IMR-90 (cell line): ENCODE measurements at regions not wholly inside any gene's neighbourhood (a gene's known extent, or its start where the extent isn't known, plus 50 kb on each side); places are given as distances from the start of the nearest gene placed in this dataset.

Experiments
- ATAC-seq: fragments of 200-7000 bp; cut with Tn5 transposase; 2 replicates; pipeline ENCODE4 v1.9.1; 2020; ENCODE audit warnings: low read depth, mild to moderate bottlenecking, moderate library complexity
- BruUV-seq: library from RNA; stranded (reverse); fragments of 400-500 nt; replicated peaks from 2 replicates; lab custom pipeline; 2021; lab: Mats Ljungman, UMichigan
- CTCF ChIA-PET: fragments of 300-600 bp; formaldehyde crosslinking; extraction: SDS; loops from one replicate; lab custom pipeline; 2021; ENCODE audit warnings: antibody characterized with exemption; lab: Yijun Ruan, JAX
- POLR2A ChIA-PET: fragments of 300-600 bp; sonication (Branson Sonifier 250); formaldehyde crosslinking; loops from one replicate; lab custom pipeline; 2022; ENCODE audit warnings: antibody characterized with exemption; ENCODE audit not compliant: unreplicated experiment; lab: Charles Lee
- DNase-seq: peaks from one replicate; pipeline ENCODE4 v3.0.0; 2013
- H2AFZ ChIP-seq: replicated peaks from 2 replicates; pipeline ENCODE3; 2013; ENCODE audit warnings: low read length, mild to moderate bottlenecking; ENCODE audit not compliant: poor library complexity
- H2AK5ac ChIP-seq: 2 replicates; pipeline ENCODE4 v1.6.1; 2013; ENCODE audit warnings: low read depth, low read length, inconsistent platforms
- H2AK9ac ChIP-seq: replicated peaks from 2 replicates; pipeline ENCODE3; 2013; ENCODE audit warnings: mild to moderate bottlenecking, low read depth, low read length, moderate library complexity; ENCODE audit not compliant: poor library complexity
- H2BK120ac ChIP-seq: 2 replicates; pipeline ENCODE4 v1.6.1; 2013; ENCODE audit warnings: low read depth, low read length, inconsistent platforms
- H2BK15ac ChIP-seq: 3 replicates; pipeline ENCODE4 v1.6.1; 2013; ENCODE audit warnings: low read depth, low read length, inconsistent platforms
- H2BK20ac ChIP-seq: 2 replicates; pipeline ENCODE4 v1.6.1; 2013; ENCODE audit warnings: low read depth, mild to moderate bottlenecking, inconsistent platforms, low read length, moderate library complexity
- H2BK5ac ChIP-seq: 2 replicates; pipeline ENCODE4 v1.6.1; 2013; ENCODE audit warnings: mild to moderate bottlenecking, low read depth, low read length, inconsistent platforms; ENCODE audit not compliant: poor library complexity, severe bottlenecking
- H3K14ac ChIP-seq: replicated peaks from 2 replicates; pipeline ENCODE4 v1.6.1; 2013; ENCODE audit warnings: low read depth, low read length, inconsistent platforms
- H3K18ac ChIP-seq: 2 replicates; pipeline ENCODE4 v1.6.1; 2013; ENCODE audit warnings: low read depth, low read length, control low read depth
- H3K23ac ChIP-seq: 2 replicates; pipeline ENCODE4 v1.6.1; 2013; ENCODE audit warnings: low read depth, low read length, inconsistent platforms
- H3K27ac ChIP-seq: 2 replicates; pipeline ENCODE4 v1.5.1; 2013; ENCODE audit warnings: mild to moderate bottlenecking, control low read depth, low read length; ENCODE audit not compliant: insufficient read depth
- H3K27me3 ChIP-seq: 2 replicates; pipeline ENCODE4 v1.6.1; 2013; ENCODE audit warnings: low read length; ENCODE audit not compliant: control insufficient read depth, insufficient read depth
- H3K36me3 ChIP-seq: 2 replicates; pipeline ENCODE4 v1.6.1; 2013; ENCODE audit warnings: low read length, mixed read lengths; ENCODE audit not compliant: control insufficient read depth, insufficient read depth
- H3K4ac ChIP-seq: 2 replicates; pipeline ENCODE4 v1.6.1; 2013; ENCODE audit warnings: low read depth, low read length, inconsistent platforms
- H3K4me1 ChIP-seq: 2 replicates; pipeline ENCODE4 v1.6.1; 2013; ENCODE audit warnings: low read length, mixed read lengths; ENCODE audit not compliant: control insufficient read depth, insufficient read depth
- H3K4me2 ChIP-seq: 2 replicates; pipeline ENCODE4 v1.6.1; 2013; ENCODE audit warnings: low read depth, mild to moderate bottlenecking, control low read depth, low read length, moderate library complexity
- H3K4me3 ChIP-seq: 2 replicates; pipeline ENCODE4 v1.5.1; 2013; ENCODE audit warnings: low read depth, mild to moderate bottlenecking, control low read depth, low read length, moderate library complexity; ENCODE audit not compliant: insufficient read depth
- H3K56ac ChIP-seq: 2 replicates; pipeline ENCODE4 v1.6.1; 2013; ENCODE audit warnings: low read length, inconsistent platforms; ENCODE audit not compliant: insufficient read depth; ENCODE audit errors: extremely low read depth
- H3K79me1 ChIP-seq, 2 experiments: 2 replicates each; pipeline ENCODE4 v1.6.1; 2013; ENCODE audit warnings: low read length in 2 of 2, inconsistent platforms in 1 of 2, low read depth in 1 of 2
- H3K9ac ChIP-seq: 2 replicates; pipeline ENCODE4 v1.6.1; 2013; ENCODE audit warnings: low read depth, low read length, control low read depth
- H3K9me1 ChIP-seq: 2 replicates; pipeline ENCODE4 v1.6.1; 2013; ENCODE audit warnings: low read length, inconsistent platforms; ENCODE audit not compliant: insufficient read depth
- H3K9me3 ChIP-seq: 2 replicates; pipeline ENCODE4 v1.6.1; 2013; ENCODE audit warnings: low read length; ENCODE audit not compliant: control insufficient read depth, insufficient read depth
- H4K20me1 ChIP-seq: 2 replicates; pipeline ENCODE4 v1.6.1; 2013; ENCODE audit warnings: low read length, inconsistent platforms; ENCODE audit not compliant: insufficient read depth
- H4K5ac ChIP-seq: 2 replicates; pipeline ENCODE4 v1.6.1; 2013; ENCODE audit warnings: mild to moderate bottlenecking, low read depth, low read length, control low read depth
- H4K8ac ChIP-seq, 2 experiments: 2 replicates each; pipeline ENCODE4 v1.6.1; 2013; ENCODE audit warnings: low read depth in 2 of 2, low read length in 2 of 2, control low read depth in 1 of 2, inconsistent platforms in 1 of 2
- H4K91ac ChIP-seq: 2 replicates; pipeline ENCODE4 v1.6.1; 2013; ENCODE audit warnings: low read depth, low read length, inconsistent platforms; ENCODE audit not compliant: insufficient read depth
- BHLHE40 ChIP-seq: fragments of 150-350 bp; IDR thresholded peaks from 2 replicates; pipeline ENCODE4 v1.6.1; 2016; ENCODE audit warnings: mild to moderate bottlenecking, low read depth, low read length
- WGBS, 2 experiments: methylation state at CpG; one replicate each; pipeline versions ENCODE4 v1.1.5 to v1.1.7; 2013; ENCODE audit warnings: missing lambda C conversion rate in 2 of 2; ENCODE audit not compliant: insufficient read length in 1 of 2; ENCODE audit errors: extremely low coverage in 2 of 2; 5-methylcytosine and 5-hydroxymethylcytosine counted together
- dilution Hi-C: fragments of 300-500 bp; cut with HindIII; formaldehyde crosslinking; loops from one replicate; pipeline ENCODE4 v1.14.3; 2018; ENCODE audit warnings: low sequenced_read_pairs; ENCODE audit not compliant: unreplicated experiment
- in situ Hi-C: fragments of 300-500 bp; cut with MboI; formaldehyde crosslinking; loops from 3 replicates; pipeline ENCODE4 v1.14.3; 2019; ENCODE audit warnings: low sequenced_read_pairs, inconsistent platforms, mixed read lengths
- intact Hi-C: fragments of 100-400 bp; cut with micrococcal nuclease; formaldehyde crosslinking; loops from 2 replicates; pipeline ENCODE4 v1.10.0; 2022

GRCh38 chr1:192920412-192920811, 111.6 kb downstream of the RGS2 start:
- Histone ChIP-seq H3K36me3 (no peaks in the 10 kb centered on the region), H3K4me3 (no peak overlapping the region), H3K18ac (no peak overlapping the region), H3K9ac (no peak overlapping the region), H2AK9ac (no peak overlapping the region), H2AK5ac (no peak overlapping the region), H4K5ac (no peak overlapping the region), H2BK15ac (no peak overlapping the region), H3K4ac (no peak overlapping the region), H3K27me3 (no peaks in the 10 kb centered on the region; the same call in none of the 2 replicates), H3K4me2 (no peak overlapping the region), H3K9me1 (no peaks in the 10 kb centered on the region), H3K14ac (no peak overlapping the region), H2BK120ac (no peak overlapping the region), H3K4me1 (no peaks in the 10 kb centered on the region), H2AFZ (no peak overlapping the region), H3K27ac (no peak overlapping the region), H4K91ac (no peak overlapping the region), H2BK5ac (no peak overlapping the region), H4K8ac (no peak overlapping the region), H4K20me1 (no peaks in the 10 kb centered on the region), H3K56ac (no peak overlapping the region), H3K79me1 (no peaks in the 10 kb centered on the region), H3K9me3 (no peaks in the 10 kb centered on the region), H3K23ac (no peak overlapping the region), H2BK20ac (no peak overlapping the region)
- intact Hi-C loops = no loop called here
- CTCF ChIA-PET = no interaction called here
- in situ Hi-C loops = no loop called here
- POLR2A ChIA-PET = no interaction called here
- dilution Hi-C loops = no loop called here
- ATAC-seq (no peak; the same call in 1 of the 2 replicates), DNase-seq (no peak)
- no peak for TF ChIP-seq BHLHE40
- no TSS peak for BruUV-seq
- WGBS, 2 experiments = no CpG with 5 or more reads among the region's 3 CpGs
